ENCODE measurements at regions not wholly inside any gene's neighbourhood (a gene's known extent, or its start where the extent isn't known, plus 50 kb on each side); places are given as distances from the start of the nearest gene placed in this dataset.

DNA sequence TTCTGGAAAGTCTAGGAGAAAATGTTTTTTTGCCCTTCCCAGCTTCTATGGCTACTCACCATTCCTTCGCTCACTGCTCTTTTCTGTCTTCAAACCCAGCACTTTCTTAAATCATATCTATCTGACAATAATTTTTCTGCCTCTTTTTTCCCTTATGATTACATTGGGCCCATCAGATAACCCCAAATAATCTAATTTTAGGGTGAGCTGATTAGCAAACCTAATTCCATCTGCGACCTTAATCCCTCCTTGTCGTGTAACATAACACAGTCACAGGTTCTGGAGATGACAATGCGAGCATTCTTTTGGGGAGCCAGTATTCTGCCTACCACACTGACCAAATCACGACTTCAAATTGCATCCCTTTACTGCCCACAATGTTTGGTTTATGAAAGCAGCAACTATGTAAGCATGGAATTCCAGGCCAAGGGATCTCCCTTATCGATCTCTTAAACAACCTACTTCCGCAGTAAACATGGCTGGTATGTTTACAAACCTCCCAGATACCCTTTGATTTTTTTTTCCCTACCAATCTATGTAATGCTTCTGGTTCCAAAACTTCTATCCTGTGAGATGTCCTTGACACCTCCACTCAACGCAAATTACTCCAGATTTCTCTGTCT lies 2122.2 kb downstream of the MAT2B start:
- DNase-seq (ENCODE audit: low read depth in 2 of 3, low spot score in 2 of 3): no peak

DNA sequence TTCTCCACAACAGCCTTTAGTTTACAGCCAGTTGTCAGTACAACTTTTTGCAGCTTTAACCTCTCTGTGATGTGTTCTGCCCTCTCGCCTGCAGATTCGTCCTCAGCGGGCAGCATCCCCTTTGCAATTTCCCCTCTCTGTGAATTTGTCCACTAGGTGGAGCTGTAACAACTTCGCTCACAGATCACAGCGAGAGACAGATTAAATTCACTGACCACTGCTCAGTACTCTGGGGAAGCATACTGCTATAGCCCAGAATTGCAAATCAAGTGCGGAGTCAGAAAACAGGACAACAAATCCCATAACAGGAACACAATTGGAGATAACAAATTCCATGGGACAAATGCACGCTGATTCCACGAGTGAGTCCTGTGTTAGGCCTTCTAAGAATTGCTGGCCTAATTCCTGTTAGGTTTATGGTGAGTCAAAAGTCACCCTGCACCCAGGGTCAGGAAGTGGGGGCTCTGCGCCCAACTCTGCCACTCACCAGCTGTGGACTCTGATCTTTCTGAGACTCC lies 2124.9 kb downstream of the MAT2B start:
- DNase-seq (ENCODE audit: low read depth in 2 of 3, low spot score in 2 of 3): peak in 2 of 3 donors; percentile 46 to 65

DNA sequence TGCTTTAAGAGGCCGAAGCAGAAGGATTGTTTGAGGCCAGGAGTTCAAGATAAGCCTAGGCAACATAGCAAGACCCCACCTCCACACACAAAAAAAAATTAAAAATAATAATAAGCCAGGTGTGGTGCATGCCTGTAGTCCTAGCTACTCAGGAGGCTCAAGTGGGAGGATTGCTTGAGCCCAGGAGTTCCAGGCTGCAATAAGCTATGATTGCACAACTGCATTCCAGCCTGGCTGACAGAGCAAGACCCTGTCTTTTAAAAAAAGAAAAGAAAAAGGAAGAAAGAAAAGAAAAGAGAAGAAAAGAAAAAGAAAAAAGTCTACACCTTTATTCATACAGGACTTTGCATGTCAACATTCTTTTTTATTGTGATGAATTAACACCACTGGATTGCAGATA lies 2125.8 kb downstream of the MAT2B start:
- no peak for DNase-seq (ENCODE audit: low read depth in 2 of 3, low spot score in 2 of 3)

DNA sequence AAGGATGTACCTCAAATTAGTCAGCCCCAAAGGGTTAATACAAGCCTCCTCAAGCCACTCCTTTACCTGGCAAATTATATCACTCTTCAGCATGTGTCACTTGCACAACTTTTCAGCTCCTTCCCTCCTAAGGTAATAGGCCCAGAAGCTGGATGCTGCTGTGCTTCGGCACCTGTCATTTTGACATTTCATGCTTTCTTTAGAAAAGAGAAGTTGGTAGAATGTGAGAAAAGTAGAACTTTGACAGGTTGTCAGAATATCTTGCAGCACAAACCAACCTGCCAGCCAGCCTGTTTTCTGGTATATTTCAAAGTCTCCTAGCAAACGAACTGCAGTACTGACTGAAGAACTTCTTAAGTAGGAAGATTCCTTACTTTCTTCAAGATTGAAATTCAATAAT lies 2136.9 kb downstream of the MAT2B start:
- DNase-seq (ENCODE audit: low read depth in 2 of 3, low spot score in 2 of 3): no peak

DNA sequence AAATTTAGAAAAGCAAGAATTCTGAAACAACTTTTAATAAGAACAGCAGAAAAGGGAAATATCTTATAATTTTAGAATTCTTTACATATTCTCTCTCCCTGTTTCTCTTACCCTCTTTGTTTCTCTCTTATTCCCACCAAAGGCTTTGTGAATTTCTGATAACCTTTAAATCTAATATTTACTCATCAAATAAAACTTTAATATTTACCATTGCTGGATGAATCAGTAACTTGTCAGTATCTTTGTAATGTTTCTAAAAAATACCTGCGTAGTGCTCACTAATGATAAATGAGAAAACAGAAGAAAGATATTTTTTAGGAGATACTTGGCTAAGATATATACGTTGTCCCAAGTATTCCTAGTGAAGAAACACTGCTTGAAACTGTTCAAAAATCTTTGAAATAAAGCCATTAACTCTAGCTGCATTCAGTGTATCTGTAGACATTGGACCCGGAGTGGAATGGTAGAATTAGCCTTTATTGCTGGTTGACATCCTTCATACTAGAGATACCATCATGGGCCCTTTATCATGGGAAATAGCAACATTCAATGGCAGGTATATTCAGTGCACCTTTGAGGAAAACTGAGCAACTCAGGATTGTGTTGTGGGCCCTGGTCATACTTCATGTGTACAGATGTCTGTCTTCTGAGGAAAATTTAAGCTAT lies 2160.4 kb downstream of the MAT2B start:
- DNase-seq (ENCODE audit: low read depth in 2 of 3, low spot score in 2 of 3): no peak

DNA sequence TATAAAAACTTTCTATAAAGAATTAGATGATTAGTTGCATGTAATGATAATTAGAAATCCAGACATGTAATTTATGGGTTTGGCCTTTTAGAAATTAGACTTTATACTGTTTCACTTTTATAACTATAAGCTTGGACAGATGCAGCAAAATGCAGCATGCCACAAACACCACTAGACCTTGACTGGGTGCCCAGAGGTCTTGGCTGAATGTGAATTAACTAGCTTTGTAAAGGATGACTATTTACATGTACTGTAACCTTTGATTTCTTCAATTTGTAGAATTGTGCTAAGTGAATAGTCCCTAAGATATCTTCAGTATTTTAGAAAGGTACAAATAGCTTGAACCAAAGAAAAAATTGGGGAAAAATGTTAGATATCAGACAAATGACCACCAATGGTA lies 2168.1 kb downstream of the MAT2B start:
- DNase-seq (ENCODE audit: low read depth in 2 of 3, low spot score in 2 of 3): no peak

DNA sequence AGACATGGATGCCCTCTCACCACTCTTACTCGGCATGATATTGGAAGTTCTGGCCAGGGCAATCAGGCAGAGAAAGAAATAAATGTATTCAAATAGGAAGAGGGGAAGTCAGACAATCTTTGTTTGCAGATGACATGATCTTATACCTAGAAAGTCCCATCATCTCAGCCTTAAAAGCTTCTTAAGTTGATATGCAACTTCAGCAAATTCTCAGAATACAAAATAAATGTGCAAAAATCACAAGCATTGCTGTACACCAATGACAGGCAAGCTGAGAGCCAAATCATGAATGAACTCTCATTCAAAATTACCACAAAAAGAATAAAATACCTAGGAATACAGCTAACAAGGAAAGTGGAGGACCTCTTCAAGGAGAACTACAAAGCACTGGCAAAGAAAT lies 2190.4 kb downstream of the MAT2B start:
- no peak for DNase-seq (ENCODE audit: low read depth in 2 of 3, low spot score in 2 of 3)

DNA sequence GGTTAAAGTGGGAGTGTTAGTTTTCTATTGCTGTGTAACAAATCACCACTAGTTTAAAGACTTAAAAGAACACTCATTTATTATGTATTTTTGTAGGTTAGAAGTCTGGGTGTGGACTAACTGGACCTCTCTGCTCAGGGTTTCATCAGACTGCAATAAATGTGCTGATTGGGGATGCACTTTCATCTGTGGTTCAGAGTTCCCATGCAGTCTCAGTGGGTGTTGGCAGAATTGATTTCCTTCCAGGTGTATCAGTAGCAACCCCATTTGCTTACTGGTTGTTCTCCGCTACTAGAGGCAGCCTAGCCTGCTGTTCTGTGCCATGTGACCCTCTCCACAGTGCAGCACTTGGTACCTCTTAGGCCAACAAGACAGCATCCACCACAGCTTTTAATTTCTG lies 2200.5 kb downstream of the MAT2B start:
- DNase-seq (ENCODE audit: low read depth in 2 of 3, low spot score in 2 of 3): no peak

DNA sequence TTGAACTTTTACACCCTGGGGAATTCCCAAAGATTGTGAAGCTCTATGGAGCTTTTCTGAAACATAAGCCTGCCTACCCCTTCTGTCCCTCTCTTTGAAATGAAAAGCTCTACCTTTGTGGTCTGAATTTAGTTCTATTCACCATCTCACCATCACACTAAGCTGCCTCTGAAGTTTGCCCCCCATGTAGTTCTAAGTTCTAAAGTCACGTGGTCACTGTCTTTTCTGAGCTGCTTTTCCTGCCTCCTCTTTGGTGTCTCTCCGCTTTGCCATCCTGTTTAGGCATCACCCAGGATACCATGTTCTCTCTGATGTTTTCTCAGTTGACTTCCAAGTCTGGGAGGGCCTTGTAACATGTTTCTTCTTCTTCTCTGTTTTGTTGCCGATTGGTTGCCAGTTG lies 2206.6 kb downstream of the MAT2B start:
- no peak for DNase-seq (ENCODE audit: low read depth in 2 of 3, low spot score in 2 of 3)

DNA sequence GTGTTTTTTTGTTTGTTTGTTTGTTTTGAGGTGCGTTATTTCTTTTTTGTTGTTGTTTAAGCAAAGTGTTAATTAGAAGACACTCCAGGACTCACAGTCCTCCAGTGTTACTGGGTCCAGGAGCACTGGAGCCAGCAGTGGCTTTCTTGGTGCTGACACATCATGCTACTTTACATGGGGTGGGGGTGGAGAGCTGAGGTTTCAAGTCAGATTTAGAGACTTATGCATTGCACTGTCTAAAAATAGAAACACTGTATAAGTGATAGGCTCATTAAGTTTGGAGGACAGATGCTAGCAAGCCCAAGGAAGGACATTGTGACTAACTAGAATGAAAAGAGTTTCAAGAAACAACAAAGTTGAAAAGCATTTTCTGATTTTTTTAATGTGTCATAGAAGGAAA lies 2209.2 kb downstream of the MAT2B start:
- no peak for DNase-seq (ENCODE audit: low read depth in 2 of 3, low spot score in 2 of 3)

DNA sequence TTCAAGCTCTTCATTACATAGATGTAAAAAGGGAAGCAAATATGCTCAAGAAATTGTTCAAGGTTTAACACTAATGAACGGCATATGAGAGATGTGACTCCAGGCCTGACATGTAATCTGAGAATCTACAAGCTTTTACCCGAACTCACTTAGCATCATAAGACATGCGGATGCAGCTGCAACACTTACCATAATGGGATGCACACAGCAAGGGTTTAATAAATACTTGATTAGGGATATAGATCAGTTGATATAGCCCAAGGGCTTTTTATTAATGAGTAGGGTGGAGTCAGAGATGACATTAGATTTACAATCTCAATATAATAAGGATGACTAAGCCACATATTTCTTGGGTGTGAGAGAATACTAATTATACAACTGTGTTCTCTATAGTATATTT lies 2215.5 kb downstream of the MAT2B start:
- DNase-seq (ENCODE audit: low read depth in 2 of 3, low spot score in 2 of 3): no peak

DNA sequence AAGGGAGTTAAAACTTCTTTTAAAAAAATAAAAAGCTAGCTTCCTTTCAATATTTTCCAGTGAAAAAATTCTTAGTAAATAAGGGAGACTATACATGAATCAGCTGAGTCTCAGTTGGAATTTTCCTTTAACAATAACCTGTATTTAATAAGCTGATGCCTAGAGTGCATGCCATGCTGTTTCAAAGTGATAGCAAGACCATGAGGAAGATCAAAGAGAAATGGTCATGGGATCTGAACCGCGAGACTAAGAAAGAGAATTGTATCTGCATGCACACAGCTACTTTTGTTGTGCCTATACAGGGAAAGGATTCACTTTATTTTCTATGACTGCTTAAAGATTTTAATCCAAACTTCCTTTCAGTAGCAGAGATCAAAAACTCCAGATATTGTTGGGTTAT lies 2217.0 kb downstream of the MAT2B start:
- DNase-seq (ENCODE audit: low read depth in 2 of 3, low spot score in 2 of 3): no peak

DNA sequence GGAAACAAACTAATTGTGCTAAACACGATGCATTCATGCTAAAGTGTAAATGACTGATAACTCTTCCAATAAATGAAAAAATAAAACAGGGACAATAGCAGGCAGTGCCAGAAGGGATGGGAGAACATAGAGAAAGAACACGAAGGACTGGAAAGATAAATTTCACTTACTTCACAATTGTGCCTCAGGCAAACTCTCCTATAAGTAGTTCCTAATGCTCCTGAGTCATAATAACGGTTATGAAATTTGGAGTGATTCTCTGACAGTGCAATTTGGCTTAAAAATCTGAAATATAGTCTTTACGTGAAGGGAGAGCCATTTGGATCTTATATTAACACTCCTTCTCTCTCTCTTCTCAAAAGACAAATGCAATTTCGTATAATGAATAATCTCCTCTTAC lies 2218.5 kb downstream of the MAT2B start:
- no peak for DNase-seq (ENCODE audit: low read depth in 2 of 3, low spot score in 2 of 3)

DNA sequence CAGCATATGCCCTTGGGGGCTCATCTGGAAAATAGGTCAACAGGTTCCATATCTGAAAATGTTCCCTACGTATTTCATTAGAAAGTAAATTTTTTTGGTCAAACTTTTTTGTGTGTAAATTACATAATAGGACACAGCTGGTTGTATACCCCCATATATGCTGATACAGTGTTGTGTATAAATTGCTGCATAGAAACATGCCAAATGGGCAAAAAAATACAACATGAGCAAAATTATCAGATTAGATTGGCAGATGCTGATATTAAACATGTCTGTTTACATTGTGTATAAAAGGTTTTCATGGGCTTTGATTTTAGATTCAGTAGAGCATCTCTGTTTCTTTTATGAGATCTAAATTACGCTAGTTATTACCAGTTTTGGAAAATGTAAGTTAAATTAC lies 2223.0 kb downstream of the MAT2B start:
- DNase-seq (ENCODE audit: low read depth in 2 of 3, low spot score in 2 of 3): no peak

DNA sequence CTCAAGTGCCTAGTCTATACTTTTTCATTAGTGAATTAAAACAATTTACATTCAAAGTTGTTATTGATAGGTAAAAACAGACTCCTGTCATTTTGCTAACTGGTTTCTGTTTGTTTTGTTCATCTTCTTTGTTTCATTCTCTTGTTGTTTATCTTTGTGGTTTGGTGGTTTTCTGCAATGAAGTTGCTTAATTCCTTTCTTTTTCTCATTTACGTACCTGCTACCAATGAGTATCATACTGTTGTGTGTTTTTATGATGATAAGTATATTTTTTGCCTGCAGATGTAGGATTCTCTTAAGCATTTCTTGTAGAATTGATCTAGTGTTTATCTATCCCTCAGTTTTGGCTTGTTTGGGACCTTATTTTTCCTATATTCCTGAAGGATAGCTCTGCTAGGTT lies 2230.0 kb downstream of the MAT2B start:
- DNase-seq (ENCODE audit: low read depth in 2 of 3, low spot score in 2 of 3): no peak

DNA sequence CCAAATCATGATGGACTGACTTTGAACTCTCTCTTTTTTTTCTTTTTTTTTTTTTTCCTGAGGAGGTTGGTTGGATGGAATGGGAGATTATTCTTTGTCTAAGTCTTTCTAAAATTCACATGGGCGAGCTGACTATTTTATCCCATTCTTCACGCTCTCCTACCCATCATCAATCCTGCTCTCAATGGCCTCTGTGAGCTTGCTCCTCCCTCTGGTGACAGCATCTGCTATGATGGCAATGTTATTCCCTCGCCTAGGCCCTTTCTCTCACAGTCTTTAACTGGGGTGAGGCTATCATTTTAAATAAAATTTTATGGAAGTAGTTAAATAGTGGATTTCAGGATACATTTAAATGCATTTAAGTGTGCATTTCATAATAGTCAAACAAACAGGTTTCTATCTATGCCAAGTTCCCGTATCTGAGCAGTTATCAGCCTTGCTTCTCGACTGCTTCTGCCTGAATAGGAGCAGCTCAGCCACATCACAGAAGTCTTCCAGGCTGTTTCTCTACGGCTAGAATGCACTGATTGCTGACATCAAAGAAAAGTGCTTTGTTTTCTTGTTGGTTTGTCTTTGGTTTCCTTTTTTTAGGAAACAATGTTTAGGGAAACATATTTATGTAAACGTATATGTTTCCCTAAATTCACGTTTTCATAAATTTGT lies 2233.8 kb downstream of the MAT2B start:
- DNase-seq (ENCODE audit: low read depth in 2 of 3, low spot score in 2 of 3): no peak

DNA sequence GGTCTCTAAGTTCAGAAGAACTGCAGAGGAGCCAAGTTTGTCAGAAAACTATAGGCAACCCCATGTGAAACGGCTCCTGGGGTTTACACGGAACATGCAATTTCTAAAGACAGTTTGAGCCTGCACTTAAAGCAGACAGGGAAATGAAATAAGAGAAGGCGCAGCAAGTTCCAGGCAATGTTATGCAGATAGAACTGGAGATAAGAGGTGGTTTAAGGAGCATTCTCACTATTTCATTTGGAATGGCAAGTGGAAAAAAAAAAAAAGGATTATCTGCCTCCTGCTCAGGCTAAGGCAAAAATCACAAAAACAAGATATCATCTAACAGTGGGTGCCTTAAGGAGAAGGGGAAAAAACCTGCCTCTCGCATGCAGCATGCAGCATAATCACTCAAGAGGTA lies 2252.4 kb downstream of the MAT2B start:
- DNase-seq (ENCODE audit: low read depth in 2 of 3, low spot score in 2 of 3): no peak

DNA sequence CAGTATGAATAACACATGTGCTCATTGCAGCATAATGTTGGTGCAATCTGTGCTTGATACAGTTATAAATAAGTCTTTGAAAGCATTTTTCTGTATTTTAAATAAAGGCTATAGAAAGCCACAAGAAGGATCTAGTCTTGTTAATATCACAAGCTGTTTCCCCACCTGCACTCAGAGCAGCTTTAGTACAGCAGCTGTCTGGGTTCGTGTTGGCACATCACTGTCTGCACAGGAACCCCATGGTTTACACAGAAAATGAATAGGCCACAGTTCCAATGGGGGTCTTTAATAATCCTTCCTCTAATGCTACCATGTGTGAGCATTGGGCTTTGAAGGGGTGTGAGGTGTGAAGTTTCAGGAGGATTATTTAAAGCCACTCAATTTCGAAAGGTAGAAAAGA lies 2269.7 kb downstream of the MAT2B start:
- DNase-seq (ENCODE audit: low read depth in 2 of 3, low spot score in 2 of 3): no peak

DNA sequence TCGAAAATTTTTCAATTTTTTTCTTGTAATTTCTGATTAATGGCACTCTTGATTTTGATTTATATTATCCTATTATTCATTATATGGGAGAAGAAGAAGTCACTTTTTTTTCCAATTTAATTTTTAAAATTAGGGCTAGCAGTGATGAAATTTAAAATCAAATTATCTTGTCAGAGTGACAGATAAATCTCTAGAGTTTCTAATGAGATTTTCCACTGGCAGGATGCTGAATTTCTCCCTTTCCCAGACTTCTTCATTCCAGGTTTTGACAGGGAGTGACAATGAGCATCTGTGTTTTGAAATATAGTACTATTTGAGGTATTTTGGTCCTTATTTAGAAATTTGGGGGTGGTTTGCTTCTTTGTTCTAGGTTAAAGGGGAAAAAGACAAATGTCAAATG lies 2274.1 kb downstream of the MAT2B start:
- DNase-seq (ENCODE audit: low read depth in 2 of 3, low spot score in 2 of 3): no peak

DNA sequence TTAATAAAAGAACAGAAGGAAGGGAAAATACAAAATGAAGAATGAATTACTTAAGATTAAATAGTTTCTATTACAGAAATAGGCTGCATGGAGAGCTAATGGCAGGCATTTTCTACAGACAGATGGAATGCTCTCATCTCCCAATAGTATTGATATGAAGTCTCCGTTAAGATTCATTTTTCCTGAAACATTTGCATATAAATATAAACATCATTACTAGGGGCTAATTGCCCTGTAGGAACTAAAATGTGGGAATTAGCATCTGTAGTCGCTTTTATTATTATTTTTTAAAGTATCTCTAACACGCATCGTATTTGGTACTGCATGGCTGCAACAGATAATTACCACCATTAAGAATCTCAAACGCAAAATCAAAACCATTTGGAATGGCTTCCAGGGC lies 2275.5 kb downstream of the MAT2B start:
- no peak for DNase-seq (ENCODE audit: low read depth in 2 of 3, low spot score in 2 of 3)

DNA sequence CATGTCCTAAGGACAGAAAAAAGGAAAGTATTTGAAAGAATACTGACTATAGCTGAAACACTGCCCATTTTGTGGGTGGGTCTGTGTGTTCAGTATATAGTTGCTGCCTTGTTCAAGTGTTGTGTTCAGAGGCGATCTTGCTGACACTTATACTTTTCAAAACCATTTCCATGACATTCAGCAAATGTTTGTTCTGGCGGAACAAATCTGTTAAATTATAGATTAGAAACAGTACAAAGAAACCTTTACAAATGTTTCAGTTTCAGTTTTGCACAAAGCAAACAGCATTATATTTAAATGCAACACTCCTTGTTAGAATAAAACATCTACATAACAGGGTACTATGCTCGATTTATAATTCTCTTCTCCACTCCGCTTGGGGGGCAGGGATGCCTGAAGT lies 2276.3 kb downstream of the MAT2B start:
- DNase-seq (ENCODE audit: low read depth in 2 of 3, low spot score in 2 of 3): no peak

DNA sequence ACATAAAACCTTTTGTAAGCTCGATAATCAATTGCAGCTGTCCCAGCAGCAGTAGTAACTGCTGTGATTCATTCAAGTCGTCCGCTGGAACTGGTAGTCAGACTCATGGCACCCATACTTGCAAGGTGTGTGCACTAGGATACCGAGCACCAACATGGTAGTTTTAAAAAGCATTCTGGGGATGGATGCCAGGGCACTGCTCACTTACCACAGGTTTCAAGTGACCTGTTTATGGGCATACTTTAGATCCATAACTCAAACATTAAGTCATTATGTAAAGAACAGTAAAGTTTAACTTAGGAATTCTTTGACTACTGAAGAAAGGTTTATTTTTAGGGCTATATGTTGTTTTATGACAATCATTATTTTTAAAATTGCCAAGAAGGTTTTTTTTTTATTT lies 2277.6 kb downstream of the MAT2B start:
- no peak for DNase-seq (ENCODE audit: low read depth in 2 of 3, low spot score in 2 of 3)

Data from hematopoietic multipotent progenitor cell (in vitro differentiated cells).